Liver (tissue), 7 donors: ENCODE measurements at regions not wholly inside any gene's neighbourhood (a gene's known extent, or its start where the extent isn't known, plus 50 kb on each side); places are given as distances from the start of the nearest gene placed in this dataset.

Experiments
- DNase-seq: peaks from one replicate; pipeline ENCODE4 v3.0.0-alpha.2; 2017; ENCODE audit warnings: low spot score
- H3K27ac ChIP-seq, 2 donors: one replicate each; pipeline ENCODE4 v1.7.0; 2013; ENCODE audit warnings: inconsistent platforms in 2 of 2, low read length in 2 of 2, control low read depth in 1 of 2, low read depth in 1 of 2, mild to moderate bottlenecking in 1 of 2
- H3K27me3 ChIP-seq, 4 donors: one replicate each; pipeline versions ENCODE4 v1.6.1 to v1.7.0; 2013; ENCODE audit warnings: low read length in 3 of 4, inconsistent platforms in 1 of 4, mild to moderate bottlenecking in 1 of 4, moderate library complexity in 1 of 4; ENCODE audit not compliant: control insufficient read depth in 4 of 4, insufficient read depth in 4 of 4
- H3K36me3 ChIP-seq, 4 donors: one replicate each; pipeline versions ENCODE4 v1.6.1 to v1.7.0; 2013; ENCODE audit warnings: low read length in 3 of 4, mild to moderate bottlenecking in 3 of 4, low read depth in 1 of 4, moderate library complexity in 1 of 4; ENCODE audit not compliant: control insufficient read depth in 4 of 4, insufficient read depth in 3 of 4
- H3K4me1 ChIP-seq, 4 donors: one replicate each; pipeline versions ENCODE4 v1.6.1 to v1.7.0; 2013; ENCODE audit warnings: low read length in 3 of 4, mild to moderate bottlenecking in 3 of 4, moderate library complexity in 1 of 4; ENCODE audit not compliant: control insufficient read depth in 4 of 4, insufficient read depth in 4 of 4
- H3K4me3 ChIP-seq, 3 donors: one replicate each; pipeline versions ENCODE4 v1.6.1 to v1.7.0; 2013; ENCODE audit warnings: low read length in 3 of 3, control low read depth in 1 of 3, low read depth in 1 of 3, mild to moderate bottlenecking in 1 of 3
- H3K9ac ChIP-seq, 2 donors: one replicate each; pipeline ENCODE4 v1.7.0; 2013; ENCODE audit warnings: low read length in 2 of 2, mild to moderate bottlenecking in 2 of 2, moderate library complexity in 2 of 2, control low read depth in 1 of 2, low read depth in 1 of 2
- H3K9me3 ChIP-seq, 4 donors: one replicate each; pipeline versions ENCODE4 v1.6.1 to v1.7.0; 2013; ENCODE audit warnings: low read length in 3 of 4; ENCODE audit not compliant: control insufficient read depth in 4 of 4
- EGR1 ChIP-seq, 2 donors: IDR thresholded peaks; 2 replicates each; pipeline ENCODE4 v1.6.1; 2016 to 2018; ENCODE audit warnings: antibody characterized with exemption in 2 of 2, low read depth in 2 of 2
- FOXA1 ChIP-seq: IDR thresholded peaks from 2 replicates; pipeline ENCODE4 v1.6.1; 2016; ENCODE audit warnings: antibody characterized with exemption
- FOXA2 ChIP-seq: IDR thresholded peaks from 2 replicates; pipeline ENCODE4 v1.6.1; 2016; ENCODE audit warnings: antibody characterized with exemption
- GABPA ChIP-seq, 2 donors: IDR thresholded peaks in 1 of 2; conservative IDR thresholded peaks in 1 of 2; 2 replicates each; pipeline ENCODE4 v1.6.1; 2016; ENCODE audit warnings: antibody characterized with exemption in 2 of 2, mild to moderate bottlenecking in 1 of 2, moderate library complexity in 1 of 2
- HNF4A ChIP-seq, 2 donors: conservative IDR thresholded peaks; 2 replicates each; pipeline ENCODE4 v1.6.1; 2016; ENCODE audit warnings: antibody characterized with exemption in 2 of 2, mild to moderate bottlenecking in 2 of 2
- HNF4G ChIP-seq: IDR thresholded peaks from 2 replicates; pipeline ENCODE4 v1.6.1; 2016; ENCODE audit warnings: antibody characterized with exemption
- JUND ChIP-seq, 2 donors: IDR thresholded peaks; 2 replicates each; pipeline ENCODE4 v1.6.1; 2016; ENCODE audit warnings: antibody characterized with exemption in 2 of 2
- MAX ChIP-seq: IDR thresholded peaks from 2 replicates; pipeline ENCODE4 v1.6.1; 2016; ENCODE audit warnings: antibody characterized with exemption
- NR2F2 ChIP-seq: IDR thresholded peaks from 2 replicates; pipeline ENCODE4 v1.6.1; 2016; ENCODE audit warnings: antibody characterized with exemption
- REST ChIP-seq: IDR thresholded peaks from 2 replicates; pipeline ENCODE4 v1.6.1; 2016; ENCODE audit warnings: antibody characterized with exemption, mild to moderate bottlenecking
- RXRA ChIP-seq, 2 donors: IDR thresholded peaks; 2 replicates each; pipeline ENCODE4 v1.6.1; 2017 to 2018; ENCODE audit warnings: antibody characterized with exemption in 2 of 2, mild to moderate bottlenecking in 1 of 2
- SP1 ChIP-seq: IDR thresholded peaks from 2 replicates; pipeline ENCODE4 v1.6.1; 2018; ENCODE audit warnings: antibody characterized with exemption, mild to moderate bottlenecking
- YY1 ChIP-seq: IDR thresholded peaks from 2 replicates; pipeline ENCODE4 v1.6.1; 2016; ENCODE audit warnings: antibody characterized with exemption, mild to moderate bottlenecking
- ZBTB33 ChIP-seq: IDR thresholded peaks from 2 replicates; pipeline ENCODE4 v1.6.1; 2016; ENCODE audit warnings: antibody characterized with exemption
- WGBS: extraction: QIAGEN DNeasy Blood & Tissue Kit; methylation state at CpG from one replicate; pipeline ENCODE4 v1.1.7; 2013; 5-methylcytosine and 5-hydroxymethylcytosine counted together
- donor health status: healthy.
- donor health status: healthy.
- donor health status: healthy.
- donor health status: healthy.

- no peak for TF ChIP-seq REST
- no peak for TF ChIP-seq FOXA1
These were observed 74.8 kb upstream of the BCOR start (continued) for GRCh38 chrX:40172401-40173142.

GRCh38 chrX:40171513-40172400 is 74.0 kb upstream of the BCOR start:
- peak overlapping the region; percentile 0 to 56 (median 50) for H3K4me3 ChIP-seq
- H3K27ac ChIP-seq: peak overlapping the region; percentile 94 to 97
- no peaks in the 10 kb centered on the region for H3K36me3 ChIP-seq
- H3K9me3 ChIP-seq: no peaks in the 10 kb centered on the region
- DNase-seq: no peak
- H3K9ac ChIP-seq: peak overlapping the region; percentile 33 to 47
- H3K4me1 ChIP-seq: peaks cover 14 to 55% (median 21%) of the 10 kb centered on the region in 4 donors
- no peak for TF ChIP-seq FOXA2
- no peak for TF ChIP-seq FOXA1
- no peak for TF ChIP-seq NR2F2
- no peak for TF ChIP-seq YY1
- no peak for TF ChIP-seq SP1
- TF ChIP-seq EGR1 (IDR thresholded peaks at IDR 0.05; ENCODE audit: low read depth in 2 of 2): no peak
- TF ChIP-seq JUND (IDR thresholded peaks at IDR 0.05): no peak
- no peak for TF ChIP-seq HNF4A (conservative IDR thresholded peaks at IDR 0.05)
- 12% methylated on average over 73 of the region's 73 CpGs for WGBS
- H3K27me3 ChIP-seq: no peaks in the 10 kb centered on the region

GRCh38 chrX:40170830-40171512 is 73.2 kb upstream of the BCOR start:
- TF ChIP-seq GABPA (IDR thresholded peaks at IDR 0.05 in 1 of 2, conservative IDR thresholded peaks at IDR 0.05 in 1 of 2): no peak
- TF ChIP-seq FOXA2: no peak
- TF ChIP-seq REST: no peak
- no peak for TF ChIP-seq SP1
- TF ChIP-seq ZBTB33: no peak
- no peak for TF ChIP-seq YY1
- TF ChIP-seq FOXA1: no peak
- no peak for TF ChIP-seq NR2F2
- no peak for TF ChIP-seq RXRA (IDR thresholded peaks at IDR 0.05)
- TF ChIP-seq MAX: no peak
- TF ChIP-seq EGR1 (IDR thresholded peaks at IDR 0.05; ENCODE audit: low read depth in 2 of 2): no peak
- TF ChIP-seq HNF4G: no peak
- Histone ChIP-seq H3K27me3 (no peaks in the 10 kb centered on the region), H3K36me3 (no peaks in the 10 kb centered on the region), H3K4me3 (no peak overlapping the region), H3K4me1 (peaks cover 14 to 55% (median 21%) of the 10 kb centered on the region in 4 donors), H3K9ac (no peak overlapping the region), H3K27ac (peak overlapping the region; percentile 94 to 97), H3K9me3 (no peaks in the 10 kb centered on the region)
- WGBS: 47% methylated on average over 17 of the region's 17 CpGs
- DNase-seq: no peak
